H9 (cell line): ENCODE measurements at regions not wholly inside any gene's neighbourhood (a gene's known extent, or its start where the extent isn't known, plus 50 kb on each side); places are given as distances from the start of the nearest gene placed in this dataset.

Experiments
- DNase-seq: peaks from one replicate; pipeline ENCODE4 v3.0.0-alpha.2; 2017
- H2AFZ ChIP-seq: one replicate; pipeline ENCODE4 v1.6.1; 2013; ENCODE audit warnings: mild to moderate bottlenecking, low read length, control low read depth, moderate library complexity
- H2AK5ac ChIP-seq: 2 replicates; pipeline ENCODE4 v1.6.1; 2013; ENCODE audit warnings: low read length, control low read depth, mixed read lengths; ENCODE audit not compliant: insufficient read length
- H2BK120ac ChIP-seq: one replicate; pipeline ENCODE4 v1.6.1; 2013; ENCODE audit warnings: low read depth, mild to moderate bottlenecking, low read length, control low read depth, inconsistent platforms; ENCODE audit not compliant: poor library complexity, severe bottlenecking
- H2BK12ac ChIP-seq: 2 replicates; pipeline ENCODE4 v1.6.1; 2013; ENCODE audit warnings: low read length, control low read depth, mixed read lengths, low read depth; ENCODE audit not compliant: insufficient read length
- H2BK15ac ChIP-seq: 2 replicates; pipeline ENCODE4 v1.6.1; 2013; ENCODE audit warnings: low read depth, low read length, control low read depth
- H2BK20ac ChIP-seq: one replicate; pipeline ENCODE4 v1.6.1; 2013; ENCODE audit warnings: low read depth, mild to moderate bottlenecking, low read length, control low read depth, inconsistent platforms; ENCODE audit not compliant: poor library complexity, severe bottlenecking
- H2BK5ac ChIP-seq: 2 replicates; pipeline ENCODE4 v1.6.1; 2013; ENCODE audit warnings: low read length, control low read depth, mixed read lengths; ENCODE audit not compliant: insufficient read length
- H3K14ac ChIP-seq: 2 replicates; pipeline ENCODE4 v1.6.1; 2013; ENCODE audit warnings: low read length, control low read depth; ENCODE audit not compliant: insufficient read depth
- H3K18ac ChIP-seq: 2 replicates; pipeline ENCODE4 v1.6.1; 2013; ENCODE audit warnings: low read depth, mild to moderate bottlenecking, mixed read lengths, low read length, control low read depth; ENCODE audit not compliant: insufficient read length
- H3K23ac ChIP-seq: 2 replicates; pipeline ENCODE4 v1.6.1; 2013; ENCODE audit warnings: low read length, control low read depth, mixed read lengths, low read depth; ENCODE audit not compliant: insufficient read length
- H3K23me2 ChIP-seq: 2 replicates; pipeline ENCODE4 v1.6.1; 2013; ENCODE audit warnings: low read depth, mild to moderate bottlenecking, mixed read lengths, low read length, control low read depth; ENCODE audit not compliant: insufficient read length, poor library complexity, severe bottlenecking
- H3K27ac ChIP-seq: 2 replicates; pipeline ENCODE4 v1.5.1; 2013; ENCODE audit warnings: low read length, control low read depth, mixed read lengths, low read depth; ENCODE audit not compliant: insufficient read length
- H3K27me3 ChIP-seq: 2 replicates; pipeline ENCODE4 v1.6.1; 2013; ENCODE audit warnings: low read length, control low read depth, inconsistent platforms; ENCODE audit not compliant: insufficient read depth
- H3K4ac ChIP-seq: 2 replicates; pipeline ENCODE4 v1.6.1; 2013; ENCODE audit warnings: low read depth, mild to moderate bottlenecking, control low read depth, inconsistent platforms, low read length, moderate library complexity
- H3K4me1 ChIP-seq: 2 replicates; pipeline ENCODE4 v1.6.1; 2013; ENCODE audit warnings: low read length, control low read depth, inconsistent platforms; ENCODE audit not compliant: insufficient read depth
- H3K4me2 ChIP-seq: 2 replicates; pipeline ENCODE4 v1.6.1; 2013; ENCODE audit warnings: low read length, control low read depth, mixed read lengths; ENCODE audit not compliant: insufficient read length, insufficient read depth
- H3K56ac ChIP-seq: 2 replicates; pipeline ENCODE4 v1.6.1; 2013; ENCODE audit warnings: low read depth, mild to moderate bottlenecking, mixed read lengths, low read length, control low read depth; ENCODE audit not compliant: insufficient read length
- H3K79me1 ChIP-seq: 2 replicates; pipeline ENCODE4 v1.6.1; 2013; ENCODE audit warnings: low read depth, mild to moderate bottlenecking, moderate library complexity, low read length, control low read depth, inconsistent platforms; ENCODE audit not compliant: insufficient read depth, poor library complexity, severe bottlenecking
- H3K79me2 ChIP-seq: 2 replicates; pipeline ENCODE4 v1.6.1; 2013; ENCODE audit warnings: low read length, control low read depth, inconsistent platforms; ENCODE audit not compliant: insufficient read depth
- H3K9ac ChIP-seq: 2 replicates; pipeline ENCODE4 v1.6.1; 2013; ENCODE audit warnings: low read length, control low read depth, mixed read lengths; ENCODE audit not compliant: insufficient read length; ENCODE audit errors: extremely low read depth
- H3K9me3 ChIP-seq: one replicate; pipeline ENCODE4 v1.6.1; 2013; ENCODE audit warnings: low read depth, low read length, inconsistent platforms; ENCODE audit not compliant: control insufficient read depth
- H3T11ph ChIP-seq: one replicate; pipeline ENCODE4 v1.6.1; 2013; ENCODE audit warnings: mild to moderate bottlenecking, low read length, control low read depth, inconsistent platforms
- H4K20me1 ChIP-seq: one replicate; pipeline ENCODE4 v1.6.1; 2013; ENCODE audit not compliant: control insufficient read depth, insufficient read length, insufficient read depth
- H4K5ac ChIP-seq: 2 replicates; pipeline ENCODE4 v1.6.1; 2013; ENCODE audit warnings: low read depth, mild to moderate bottlenecking, mixed read lengths, low read length, control low read depth; ENCODE audit not compliant: insufficient read length
- H4K8ac ChIP-seq: replicated peaks from 2 replicates; pipeline ENCODE4 v1.6.1; 2013; ENCODE audit warnings: low read length, control low read depth, mixed read lengths, low read depth; ENCODE audit not compliant: insufficient read length
- H4K91ac ChIP-seq: 2 replicates; pipeline ENCODE4 v1.6.1; 2013; ENCODE audit warnings: low read depth, mild to moderate bottlenecking, moderate library complexity, mixed read lengths, low read length, control low read depth; ENCODE audit not compliant: insufficient read length
- H3K27ac Mint-ChIP-seq, 3 experiments: 2 replicates in 2 of 3; 3 replicates in 1 of 3; pipeline ENCODE4 v1.8.0; 2020 to 2021; ENCODE audit warnings: mixed read lengths in 3 of 3, mild to moderate bottlenecking in 1 of 3, moderate library complexity in 1 of 3
- H3K27me3 Mint-ChIP-seq: 2 replicates; pipeline ENCODE4 v1.8.0; 2021; ENCODE audit warnings: low read depth, mild to moderate bottlenecking, moderate library complexity, mixed read lengths
- H3K36me3 Mint-ChIP-seq, 3 experiments: 2 replicates in 2 of 3; 3 replicates in 1 of 3; pipeline ENCODE4 v1.8.0; 2020 to 2021; ENCODE audit warnings: low read depth in 3 of 3, mixed read lengths in 3 of 3; ENCODE audit not compliant: insufficient read depth in 1 of 3
- H3K4me1 Mint-ChIP-seq, 2 experiments: 2 replicates each; pipeline ENCODE4 v1.8.0; 2020; ENCODE audit warnings: mixed read lengths in 2 of 2
- H3K4me3 Mint-ChIP-seq, 2 experiments: 2 replicates in 1 of 2; 3 replicates in 1 of 2; pipeline ENCODE4 v1.8.0; 2020 to 2021; ENCODE audit warnings: mild to moderate bottlenecking in 2 of 2, mixed read lengths in 2 of 2, moderate library complexity in 1 of 2
- H3K9me3 Mint-ChIP-seq, 2 experiments: 2 replicates in 1 of 2; 3 replicates in 1 of 2; pipeline ENCODE4 v1.8.0; 2020; ENCODE audit warnings: mild to moderate bottlenecking in 2 of 2, mixed read lengths in 2 of 2, moderate library complexity in 1 of 2
- CTCF ChIP-seq: fragments of 200-600 bp; sonication (generic); conservative IDR thresholded peaks from 3 replicates; pipeline ENCODE4 v1.8.0; 2021; ENCODE audit warnings: antibody characterized with exemption, mild to moderate bottlenecking
- WGBS: extraction: QIAGEN DNeasy Blood & Tissue Kit; methylation state at CpG from one replicate; pipeline ENCODE4 v1.1.7; 2013; ENCODE audit warnings: missing lambda C conversion rate, low lambda C conversion rate, mixed read lengths; ENCODE audit not compliant: insufficient read length; ENCODE audit errors: extremely low coverage; 5-methylcytosine and 5-hydroxymethylcytosine counted together

GRCh38 chr21:43353282-43354025, 73.5 kb downstream of the SIK1 start:
- Histone ChIP-seq H3K18ac (no peak overlapping the region), H3K56ac (no peak overlapping the region), H3K27ac (no peak overlapping the region), H3K4ac (no peak overlapping the region), H4K20me1 (no peaks in the 10 kb centered on the region), H3K79me1 (no peaks in the 10 kb centered on the region), H4K8ac (no peak overlapping the region), H3K27me3 (no peaks in the 10 kb centered on the region), H3K4me2 (no peak overlapping the region), H3K23ac (no peak overlapping the region), H3K14ac (no peak overlapping the region; the same call in 1 of the 2 replicates), H4K91ac (no peak overlapping the region), H3K79me2 (no peaks in the 10 kb centered on the region), H4K5ac (no peak overlapping the region), H2AK5ac (no peak overlapping the region), H2BK120ac (no peak overlapping the region), H3T11ph (no peak overlapping the region), H2BK20ac (no peak overlapping the region), H3K9ac (no peak overlapping the region), H2BK12ac (no peak overlapping the region), H2AFZ (no peak overlapping the region), H2BK5ac (no peak overlapping the region), H3K4me1 (no peaks in the 10 kb centered on the region), H3K9me3 (no peaks in the 10 kb centered on the region), H3K23me2 (no peaks in the 10 kb centered on the region), H2BK15ac (no peak overlapping the region)
- H3K4me3 Mint-ChIP-seq, result no peak overlapping the region; a peak in 1 of 5 replicates
- WGBS, result no CpG with 5 or more reads among the region's 28 CpGs
- H3K36me3 Mint-ChIP-seq, result no peaks in the 10 kb centered on the region
- no peak for DNase-seq
- no peak for TF ChIP-seq CTCF
- peaks cover 3 to 34% of the 10 kb centered on the region in 2 experiments; a peak in 2 of 4 replicates for H3K4me1 Mint-ChIP-seq
- no peaks in the 10 kb centered on the region; the same call in 1 of the 2 replicates for H3K27me3 Mint-ChIP-seq
- H3K27ac Mint-ChIP-seq, result 0 out of 7 replicates have a peak overlapping the region, but pooled peaks of 1 of the 3 experiments have one; percentile 42
- no peaks in the 10 kb centered on the region for H3K9me3 Mint-ChIP-seq
